Mesenchymal stem cell (in vitro differentiated cells and primary cell): ENCODE measurements at regions not wholly inside any gene's neighbourhood (a gene's known extent, or its start where the extent isn't known, plus 50 kb on each side); places are given as distances from the start of the nearest gene placed in this dataset.

Source experiments
- DNase-seq: peaks from one replicate; pipeline ENCODE4 v3.0.0-alpha.2; 2013
- H2AFZ ChIP-seq: one replicate; pipeline ENCODE4 v1.6.1; 2013; ENCODE audit warnings: low read depth, mild to moderate bottlenecking, control low read depth, inconsistent platforms, low read length, moderate library complexity
- H2AK5ac ChIP-seq: 2 replicates; pipeline ENCODE4 v1.6.1; 2013; ENCODE audit warnings: low read length, moderate library complexity, mild to moderate bottlenecking, inconsistent platforms; ENCODE audit not compliant: severe bottlenecking
- H2BK120ac ChIP-seq: one replicate; pipeline ENCODE4 v1.6.1; 2013; ENCODE audit warnings: low read depth, mild to moderate bottlenecking, inconsistent platforms, low read length, moderate library complexity
- H2BK12ac ChIP-seq, 2 experiments: one replicate each; pipeline ENCODE4 v1.6.1; 2013; ENCODE audit warnings: inconsistent platforms in 2 of 2, low read length in 2 of 2, mild to moderate bottlenecking in 2 of 2, moderate library complexity in 2 of 2, control low read depth in 1 of 2
- H2BK15ac ChIP-seq: one replicate; pipeline ENCODE4 v1.6.1; 2013; ENCODE audit warnings: mild to moderate bottlenecking, low read depth, inconsistent platforms; ENCODE audit not compliant: poor library complexity, severe bottlenecking
- H2BK5ac ChIP-seq: 2 replicates; pipeline ENCODE4 v1.6.1; 2013; ENCODE audit warnings: low read depth, mild to moderate bottlenecking, low read length, control low read depth, inconsistent platforms; ENCODE audit not compliant: poor library complexity, severe bottlenecking
- H3K14ac ChIP-seq, 2 experiments: one replicate each; pipeline ENCODE4 v1.6.1; 2013; ENCODE audit warnings: inconsistent platforms in 2 of 2, low read length in 2 of 2, control low read depth in 1 of 2, mild to moderate bottlenecking in 1 of 2, moderate library complexity in 1 of 2
- H3K18ac ChIP-seq, 2 experiments: one replicate each; pipeline ENCODE4 v1.6.1; 2013; ENCODE audit warnings: inconsistent platforms in 2 of 2, low read length in 2 of 2, control low read depth in 1 of 2, low read depth in 1 of 2, mild to moderate bottlenecking in 1 of 2
- H3K23ac ChIP-seq, 2 experiments: one replicate each; pipeline ENCODE4 v1.6.1; 2013; ENCODE audit warnings: inconsistent platforms in 2 of 2, low read length in 2 of 2, mild to moderate bottlenecking in 2 of 2, moderate library complexity in 2 of 2, control low read depth in 1 of 2
- H3K27ac ChIP-seq: 2 replicates; pipeline ENCODE4 v1.5.1; 2013; ENCODE audit warnings: mild to moderate bottlenecking, moderate library complexity, low read length, control low read depth, inconsistent platforms; ENCODE audit not compliant: poor library complexity, severe bottlenecking
- H3K27me3 ChIP-seq, 2 experiments: 2 replicates each; pipeline versions ENCODE4 v1.6.1 to v1.7.0; 2013; ENCODE audit warnings: low read length in 2 of 2, mild to moderate bottlenecking in 2 of 2, moderate library complexity in 2 of 2, control low read depth in 1 of 2, inconsistent platforms in 1 of 2; ENCODE audit not compliant: control insufficient read depth in 1 of 2, insufficient read depth in 1 of 2
- H3K36me3 ChIP-seq, 2 experiments: 2 replicates each; pipeline versions ENCODE4 v1.6.1 to v1.7.0; 2013; ENCODE audit warnings: low read length in 2 of 2, control low read depth in 1 of 2, inconsistent platforms in 1 of 2, low read depth in 1 of 2, mild to moderate bottlenecking in 1 of 2; ENCODE audit not compliant: insufficient read depth in 2 of 2, control insufficient read depth in 1 of 2
- H3K4ac ChIP-seq, 2 experiments: one replicate each; pipeline ENCODE4 v1.6.1; 2013; ENCODE audit warnings: inconsistent platforms in 2 of 2, low read length in 2 of 2, mild to moderate bottlenecking in 2 of 2, moderate library complexity in 2 of 2, control low read depth in 1 of 2, low read depth in 1 of 2
- H3K4me1 ChIP-seq: 2 replicates; pipeline ENCODE4 v1.6.1; 2013; ENCODE audit warnings: low read depth, low read length, control low read depth; ENCODE audit not compliant: control insufficient read depth, insufficient read depth
- H3K4me2 ChIP-seq: 2 replicates; pipeline ENCODE4 v1.6.1; 2013; ENCODE audit warnings: low read length, mild to moderate bottlenecking, inconsistent platforms; ENCODE audit not compliant: poor library complexity, severe bottlenecking
- H3K4me3 ChIP-seq, 2 experiments: 2 replicates each; pipeline versions ENCODE4 v1.5.1 to v1.7.0; 2013; ENCODE audit warnings: low read length in 2 of 2, mild to moderate bottlenecking in 2 of 2, control low read depth in 1 of 2, low read depth in 1 of 2; ENCODE audit not compliant: insufficient read depth in 1 of 2
- H3K79me1 ChIP-seq: replicated peaks from 2 replicates; pipeline ENCODE4 v1.6.1; 2013; ENCODE audit warnings: mild to moderate bottlenecking, control low read depth, low read length, inconsistent platforms; ENCODE audit not compliant: poor library complexity, severe bottlenecking
- H3K9ac ChIP-seq: 2 replicates; pipeline ENCODE4 v1.7.0; 2013; ENCODE audit warnings: mild to moderate bottlenecking, low read length, moderate library complexity
- H3K9me3 ChIP-seq: 2 replicates; pipeline ENCODE4 v1.7.0; 2013; ENCODE audit warnings: mild to moderate bottlenecking, low read length; ENCODE audit not compliant: control insufficient read depth
- H4K8ac ChIP-seq: one replicate; pipeline ENCODE4 v1.6.1; 2013; ENCODE audit warnings: inconsistent platforms, mild to moderate bottlenecking, low read length, moderate library complexity
- H4K91ac ChIP-seq: one replicate; pipeline ENCODE4 v1.6.1; 2013; ENCODE audit warnings: mild to moderate bottlenecking, low read length, inconsistent platforms
- WGBS: methylation state at CpG from one replicate; pipeline ENCODE4 v1.1.7; 2013; ENCODE audit warnings: mixed read lengths; 5-methylcytosine and 5-hydroxymethylcytosine counted together

- Histone ChIP-seq H2BK120ac (no peak overlapping the region), H2AFZ (no peak overlapping the region), H3K4me1 (peaks cover 15% of the 10 kb centered on the region), H2BK5ac (no peak overlapping the region), H3K27ac (no peak overlapping the region), H2BK15ac (no peak overlapping the region), H3K36me3 (no peaks in the 10 kb centered on the region), H3K9ac (no peak overlapping the region), H3K14ac (no peak overlapping the region), H3K79me1 (no peaks in the 10 kb centered on the region), H2BK12ac (peak overlapping the region in 1 of 2 experiments; percentile 17), H3K9me3 (no peaks in the 10 kb centered on the region), H3K4me3 (no peak overlapping the region), H2AK5ac (no peak overlapping the region), H3K23ac (no peak overlapping the region), H4K8ac (no peak overlapping the region), H3K4me2 (no peak overlapping the region), H3K18ac (no peak overlapping the region), H3K27me3 (no peaks in the 10 kb centered on the region), H3K4ac (no peak overlapping the region), H4K91ac (no peak overlapping the region)
- no peak for DNase-seq
- 89% methylated on average over 4 of the region's 4 CpGs for WGBS
Observed at GRCh38 chr13:44301639-44302015, 72.0 kb upstream of the SERP2 start.

- no peak overlapping the region for H3K18ac ChIP-seq
- no peak for DNase-seq
- no peak overlapping the region for H3K14ac ChIP-seq
- H3K4me2 ChIP-seq: no peak overlapping the region
- peak overlapping the region; percentile 22 for H2AK5ac ChIP-seq
- H2BK5ac ChIP-seq: no peak overlapping the region
- 91% methylated on average over 4 of the region's 4 CpGs for WGBS
- no peaks in the 10 kb centered on the region for H3K36me3 ChIP-seq
- H3K27ac ChIP-seq: no peak overlapping the region
- no peak overlapping the region for H4K91ac ChIP-seq
- no peak overlapping the region for H3K4ac ChIP-seq
- H2BK12ac ChIP-seq: peak overlapping the region in 1 of 2 experiments; percentile 55
- no peak overlapping the region for H2BK120ac ChIP-seq
- H3K27me3 ChIP-seq: no peaks in the 10 kb centered on the region
- H3K23ac ChIP-seq: no peak overlapping the region
- H3K9me3 ChIP-seq: no peaks in the 10 kb centered on the region
- H3K4me1 ChIP-seq: peaks cover 17% of the 10 kb centered on the region
- no peak overlapping the region for H2BK15ac ChIP-seq
- no peak overlapping the region for H2AFZ ChIP-seq
- no peak overlapping the region for H3K9ac ChIP-seq
- no peak overlapping the region for H3K4me3 ChIP-seq
- no peak overlapping the region for H4K8ac ChIP-seq
- H3K79me1 ChIP-seq: no peaks in the 10 kb centered on the region
Observed at GRCh38 chr13:44302233-44302632, 71.4 kb upstream of the SERP2 start.

GRCh38 chr13:44302940-44303575 lies 70.6 kb upstream of the SERP2 start:
- 58% methylated on average over 3 of the region's 5 CpGs for WGBS
- no peak overlapping the region for H3K4ac ChIP-seq
- peak; percentile 88 for DNase-seq

GRCh38 chr13:44303681-44304432 lies 69.8 kb upstream of the SERP2 start:
- H3K4me3 ChIP-seq: no peak overlapping the region
- H3K14ac ChIP-seq: no peak overlapping the region
- no peak overlapping the region for H3K4me2 ChIP-seq
- H2BK120ac ChIP-seq: no peak overlapping the region
- H4K8ac ChIP-seq: no peak overlapping the region
- H3K36me3 ChIP-seq: no peaks in the 10 kb centered on the region
- no peak overlapping the region for H3K9ac ChIP-seq
- no peak overlapping the region for H2BK15ac ChIP-seq
- no peak overlapping the region for H3K23ac ChIP-seq
- no peaks in the 10 kb centered on the region for H3K79me1 ChIP-seq
- H3K18ac ChIP-seq: peak overlapping the region in 1 of 2 experiments; percentile 13
- peak overlapping the region; percentile 42 for H2AK5ac ChIP-seq
- H3K9me3 ChIP-seq: no peaks in the 10 kb centered on the region
- peaks cover 17% of the 10 kb centered on the region for H3K4me1 ChIP-seq
- peak overlapping the region in 1 of 2 experiments; percentile 43 for H3K4ac ChIP-seq
- H2BK5ac ChIP-seq: no peak overlapping the region
- no peak for DNase-seq
- no peak overlapping the region for H3K27ac ChIP-seq
- peak overlapping the region in 1 of 2 experiments; percentile 17 for H2BK12ac ChIP-seq
- H4K91ac ChIP-seq: no peak overlapping the region
- no peaks in the 10 kb centered on the region for H3K27me3 ChIP-seq
- WGBS: 91% methylated on average over 4 of the region's 5 CpGs
- no peak overlapping the region for H2AFZ ChIP-seq

More at GRCh38 chr13:44302940-44303575, 70.6 kb upstream of the SERP2 start:
- H2AK5ac ChIP-seq: no peak overlapping the region
- H3K23ac ChIP-seq: no peak overlapping the region
- H3K18ac ChIP-seq: no peak overlapping the region
- no peak overlapping the region for H2AFZ ChIP-seq
- H3K4me1 ChIP-seq: peaks cover 17% of the 10 kb centered on the region
- H2BK120ac ChIP-seq: no peak overlapping the region
- H3K14ac ChIP-seq: no peak overlapping the region
- no peak overlapping the region for H4K91ac ChIP-seq
- H3K9ac ChIP-seq: no peak overlapping the region
- H2BK5ac ChIP-seq: no peak overlapping the region
- H3K27me3 ChIP-seq: no peaks in the 10 kb centered on the region
- no peak overlapping the region for H2BK12ac ChIP-seq
- H4K8ac ChIP-seq: no peak overlapping the region
- H3K27ac ChIP-seq: no peak overlapping the region
- no peak overlapping the region for H3K4me2 ChIP-seq
- H3K4me3 ChIP-seq: no peak overlapping the region
- H3K9me3 ChIP-seq: no peaks in the 10 kb centered on the region
- H3K79me1 ChIP-seq: no peaks in the 10 kb centered on the region
- H3K36me3 ChIP-seq: no peaks in the 10 kb centered on the region
- H2BK15ac ChIP-seq: no peak overlapping the region
